Activated B cell treated with CpG ODN at 0.5 μM for 24 hours (primary cell): ENCODE measurements at regions not wholly inside any gene's neighbourhood (a gene's known extent, or its start where the extent isn't known, plus 50 kb on each side); places are given as distances from the start of the nearest gene placed in this dataset.

Source experiments
- ATAC-seq: fragments of 200-7000 bp; cut with Tn5 transposase; one replicate; pipeline ENCODE4 v1.10.0; 2021; ENCODE audit warnings: low read depth, mild to moderate bottlenecking, moderate library complexity
- CTCF ChIA-PET: fragments of 350-600 bp; sonication (Branson Sonifier 250); formaldehyde crosslinking; loops from one replicate; lab custom pipeline; 2021; ENCODE audit warnings: antibody characterized with exemption; lab: Charles Lee
- POLR2A ChIA-PET: fragments of 350-600 bp; sonication (Branson Sonifier 250); formaldehyde crosslinking; loops from one replicate; lab custom pipeline; 2021; ENCODE audit warnings: antibody characterized with exemption; lab: Charles Lee
- DNase-seq: peaks from one replicate; pipeline ENCODE4 v3.0.0; 2022
- H3K27ac Mint-ChIP-seq: one replicate; pipeline ENCODE4 v1.8.0; 2020; ENCODE audit warnings: mixed read lengths
- H3K27me3 Mint-ChIP-seq: one replicate; pipeline ENCODE4 v1.8.0; 2021; ENCODE audit warnings: mixed read lengths
- H3K36me3 Mint-ChIP-seq: one replicate; pipeline ENCODE4 v1.8.0; 2021; ENCODE audit warnings: low read depth, mixed read lengths
- H3K4me1 Mint-ChIP-seq: one replicate; pipeline ENCODE4 v1.8.0; 2021; ENCODE audit warnings: mixed read lengths
- H3K4me3 Mint-ChIP-seq: one replicate; pipeline ENCODE4 v1.8.0; 2020; ENCODE audit warnings: mild to moderate bottlenecking, mixed read lengths
- H3K9me3 Mint-ChIP-seq: one replicate; pipeline ENCODE4 v1.8.0; 2020; ENCODE audit warnings: mixed read lengths
- CTCF ChIP-seq: fragments of 200-600 bp; IDR thresholded peaks from one replicate; pipeline ENCODE4 v1.8.0; 2022; ENCODE audit warnings: antibody characterized with exemption, mild to moderate bottlenecking
- intact Hi-C: fragments of 100-400 bp; cut with micrococcal nuclease; formaldehyde crosslinking; loops from one replicate; pipeline ENCODE4 v1.15.1; 2024

GRCh38 chr5:121366515-121366914 lies 485.2 kb upstream of the FTMT start:
- Mint-ChIP-seq H3K36me3 (no peaks in the 10 kb centered on the region), H3K4me3 (no peak overlapping the region), H3K4me1 (no peaks in the 10 kb centered on the region), H3K27ac (no peak overlapping the region), H3K27me3 (no peaks in the 10 kb centered on the region), H3K9me3 (no peaks in the 10 kb centered on the region)
- no peak for TF ChIP-seq CTCF
- DNase-seq: no peak
- ChIA-PET CTCF (no interaction called here), POLR2A (no interaction called here)
- ATAC-seq: no peak
- intact Hi-C loops: no loop called here

- intact Hi-C loops: no loop called here
Observed at GRCh38 chr5:121373371-121373770, 478.3 kb upstream of the FTMT start.

GRCh38 chr5:121377461-121377860 lies 474.2 kb upstream of the FTMT start:
- H3K27me3 Mint-ChIP-seq: no peaks in the 10 kb centered on the region
- H3K4me1 Mint-ChIP-seq: no peaks in the 10 kb centered on the region
- no peak overlapping the region for H3K4me3 Mint-ChIP-seq
- H3K9me3 Mint-ChIP-seq: no peaks in the 10 kb centered on the region
- H3K36me3 Mint-ChIP-seq: no peaks in the 10 kb centered on the region
- DNase-seq (no peak), ATAC-seq (no peak)
- ChIA-PET CTCF (no interaction called here), POLR2A (no interaction called here)
- no peak overlapping the region for H3K27ac Mint-ChIP-seq
- intact Hi-C loops: no loop called here
- TF ChIP-seq CTCF: no peak

More at GRCh38 chr5:121373371-121373770, 478.3 kb upstream of the FTMT start:
- no peak for DNase-seq
- Mint-ChIP-seq H3K9me3 (no peaks in the 10 kb centered on the region), H3K36me3 (no peaks in the 10 kb centered on the region), H3K27ac (no peak overlapping the region), H3K27me3 (no peaks in the 10 kb centered on the region), H3K4me3 (no peak overlapping the region), H3K4me1 (no peaks in the 10 kb centered on the region)
- TF ChIP-seq CTCF: no peak
- ChIA-PET POLR2A (no interaction called here), CTCF (no interaction called here)
- ATAC-seq: no peak

- H3K27ac Mint-ChIP-seq: no peak overlapping the region
- H3K27me3 Mint-ChIP-seq: no peaks in the 10 kb centered on the region
- no peaks in the 10 kb centered on the region for H3K36me3 Mint-ChIP-seq
- H3K9me3 Mint-ChIP-seq: no peaks in the 10 kb centered on the region
- H3K4me1 Mint-ChIP-seq: no peaks in the 10 kb centered on the region
- ATAC-seq (no peak), DNase-seq (no peak)
- H3K4me3 Mint-ChIP-seq: no peak overlapping the region
- no peak for TF ChIP-seq CTCF
- intact Hi-C loops: no loop called here
- ChIA-PET POLR2A (no interaction called here), CTCF (no interaction called here)
Observed at GRCh38 chr5:121378046-121378445, 473.6 kb upstream of the FTMT start.

GRCh38 chr5:121378559-121379359 lies 472.9 kb upstream of the FTMT start:
- ChIA-PET CTCF (no interaction called here), POLR2A (no interaction called here)
- no peak for ATAC-seq
- DNase-seq: no peak
- Mint-ChIP-seq H3K4me3 (no peak overlapping the region), H3K27ac (no peak overlapping the region), H3K36me3 (no peaks in the 10 kb centered on the region), H3K27me3 (no peaks in the 10 kb centered on the region), H3K4me1 (no peaks in the 10 kb centered on the region), H3K9me3 (no peaks in the 10 kb centered on the region)
- TF ChIP-seq CTCF: no peak
- intact Hi-C loops: no loop called here
